Stomach (tissue), 8 donors: ENCODE measurements at regions not wholly inside any gene's neighbourhood (a gene's known extent, or its start where the extent isn't known, plus 50 kb on each side); places are given as distances from the start of the nearest gene placed in this dataset.

Source experiments
- DNase-seq, 2 donors: peaks; one replicate each; pipeline versions ENCODE4 v3.0.0 to v3.0.0-alpha.2; 2013 to 2019
- H3K27ac ChIP-seq, 5 donors: fragments of 200-600 bp in 4 of 5; sonication (generic) in 4 of 5; one replicate each; pipeline ENCODE4 v1.5.1; 2013 to 2019; ENCODE audit warnings: mild to moderate bottlenecking in 1 of 5, moderate library complexity in 1 of 5
- H3K27me3 ChIP-seq, 3 donors: fragments of 200-600 bp; sonication (generic); one replicate each; pipeline ENCODE4 v1.5.1; 2017 to 2019; ENCODE audit warnings: mixed run types in 1 of 3
- H3K36me3 ChIP-seq, 4 donors: fragments of 200-600 bp; sonication (generic); 1 replicate in 3 of 4; 2 replicates in 1 of 4; pipeline ENCODE4 v1.5.1; 2016 to 2019
- H3K4me1 ChIP-seq, 4 donors: fragments of 200-600 bp; sonication (generic); one replicate each; pipeline ENCODE4 v1.5.1; 2016 to 2019
- H3K4me3 ChIP-seq, 4 donors: fragments of 200-600 bp; sonication (generic) in 3 of 4; one replicate each; pipeline ENCODE4 v1.5.1; 2016 to 2019; ENCODE audit warnings: mild to moderate bottlenecking in 1 of 4
- H3K9me3 ChIP-seq, 4 donors: fragments of 200-600 bp; sonication (generic); one replicate each; pipeline ENCODE4 v1.5.1; 2016 to 2019
- CTCF ChIP-seq, 7 experiments: fragments of 450-650 bp in 4 of 7; fragments of 200-600 bp in 3 of 7; sonication (generic) in 3 of 7; IDR thresholded peaks; one replicate each; pipeline ENCODE4 v1.5.1; 2016 to 2019; ENCODE audit warnings: antibody characterized with exemption in 7 of 7, control low read depth in 2 of 7, mild to moderate bottlenecking in 1 of 7
- EP300 ChIP-seq: sonication (generic); formaldehyde crosslinking; IDR thresholded peaks from one replicate; pipeline ENCODE4 v1.6.1; 2017; ENCODE audit warnings: antibody characterized with exemption
- POLR2A ChIP-seq, 4 donors: fragments of 450-650 bp; IDR thresholded peaks; one replicate each; pipeline ENCODE4 v1.6.1; 2016; ENCODE audit warnings: antibody characterized with exemption in 4 of 4, control low read depth in 2 of 4, mild to moderate bottlenecking in 1 of 4, moderate library complexity in 1 of 4
- POLR2AphosphoS5 ChIP-seq, 3 donors: sonication (generic); formaldehyde crosslinking; IDR thresholded peaks; one replicate each; pipeline ENCODE4 v1.6.1; 2016; ENCODE audit warnings: antibody characterized with exemption in 3 of 3
- WGBS, 5 donors: extraction: QIAGEN DNeasy Blood & Tissue Kit in 3 of 5; methylation state at CpG; one replicate each; pipeline versions ENCODE4 v1.1.5 to v1.1.7; 2013 to 2018; 5-methylcytosine and 5-hydroxymethylcytosine counted together
- intact Hi-C: fragments of 100-400 bp; cut with DNase I; formaldehyde crosslinking; loops from one replicate; pipeline ENCODE4 v1.15.1; 2023; ENCODE audit warnings: low total_unique reads
- donor health status: healthy with polysubstance abuse.
- donor health status: Bipolar disorder and iron deficiency.
- donor health status: healthy.

DNA sequence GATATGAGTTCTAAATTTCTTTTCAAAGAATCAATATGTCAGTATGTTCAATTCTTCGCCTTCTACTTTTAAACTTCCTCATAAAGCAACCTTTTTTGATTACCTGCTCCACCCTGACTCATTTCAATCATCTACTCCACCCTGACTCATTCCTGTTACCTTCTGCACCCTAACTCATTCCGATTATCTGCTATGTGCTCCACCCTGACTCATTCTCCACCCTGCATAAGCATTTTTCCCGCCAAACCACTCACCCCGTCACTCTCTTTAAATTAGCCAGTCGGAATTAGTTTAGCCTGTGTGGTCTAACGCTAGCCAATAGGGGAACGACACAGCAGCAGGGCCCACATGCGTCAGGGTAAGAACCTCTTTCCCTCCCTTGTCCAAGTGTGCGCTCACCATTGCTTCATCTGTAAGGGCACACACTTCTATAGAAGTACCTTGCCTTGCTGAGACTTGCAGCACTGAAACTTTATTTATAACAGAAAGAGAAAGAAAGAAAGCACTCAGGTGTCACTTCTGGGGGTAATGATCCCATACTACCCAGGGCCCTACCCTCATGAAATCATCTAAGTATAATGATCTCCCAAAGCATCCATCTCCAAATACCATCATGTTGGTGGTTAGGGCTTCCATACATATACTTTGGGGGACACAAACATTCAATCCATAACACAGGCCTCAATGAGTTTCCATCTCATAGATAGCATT, 875.2 kb downstream of the RAPGEF2 start:
- TF ChIP-seq EP300, result no peak
- no peak for TF ChIP-seq POLR2AphosphoS5 (IDR thresholded peaks at IDR 0.05)
- TF ChIP-seq CTCF (IDR thresholded peaks at IDR 0.05), result no peak
- TF ChIP-seq POLR2A (IDR thresholded peaks at IDR 0.05), result no peak
- Histone ChIP-seq H3K27ac (no peak overlapping the region), H3K4me1 (no peaks in the 10 kb centered on the region), H3K9me3 (peaks cover 0 to 5% (median under 1%) of the 10 kb centered on the region in 4 donors), H3K27me3 (no peaks in the 10 kb centered on the region), H3K36me3 (no peaks in the 10 kb centered on the region), H3K4me3 (no peak overlapping the region)
- 86 to 91% (median 90%) methylated on average over 9 of the region's 9 CpGs for WGBS, 5 donors
- no peak for DNase-seq
- intact Hi-C loops, result no loop called here

DNA sequence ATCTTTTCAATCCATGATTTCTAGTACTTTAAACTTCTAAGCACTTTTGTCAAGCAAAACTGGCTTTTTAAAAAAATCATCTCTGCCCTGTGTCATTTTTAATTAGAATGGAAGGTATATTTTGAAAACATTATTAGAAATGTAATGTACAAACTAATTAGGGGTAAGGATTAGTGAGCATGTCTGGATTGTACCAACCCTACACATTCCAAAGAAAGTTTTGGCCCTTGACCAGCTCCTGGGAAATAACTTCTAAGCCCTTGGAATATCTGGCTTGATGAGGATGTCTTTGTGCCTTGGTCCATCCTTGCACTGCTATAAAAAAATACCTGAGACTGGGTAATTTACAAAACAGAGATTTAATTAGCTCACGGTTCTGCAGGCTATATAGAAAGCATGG, 876.5 kb downstream of the RAPGEF2 start:
- Histone ChIP-seq H3K27me3 (no peaks in the 10 kb centered on the region), H3K4me3 (no peak overlapping the region), H3K4me1 (no peaks in the 10 kb centered on the region), H3K36me3 (no peaks in the 10 kb centered on the region), H3K9me3 (no peaks in the 10 kb centered on the region), H3K27ac (no peak overlapping the region)
- TF ChIP-seq EP300 (no peak), POLR2A (IDR thresholded peaks at IDR 0.05) (no peak), CTCF (IDR thresholded peaks at IDR 0.05) (no peak), POLR2AphosphoS5 (IDR thresholded peaks at IDR 0.05) (no peak)
- intact Hi-C loops, result no loop called here
- 82 to 95% (median 92%) methylated on average over 1 of the region's 1 CpG for WGBS, 5 donors
- DNase-seq, result no peak

GRCh38 chr4:159979953-159980352, 877.1 kb downstream of the RAPGEF2 start:
- intact Hi-C loops, result no loop called here
- DNase-seq, result no peak
- Histone ChIP-seq H3K9me3 (no peaks in the 10 kb centered on the region), H3K4me1 (no peaks in the 10 kb centered on the region), H3K36me3 (no peaks in the 10 kb centered on the region), H3K27me3 (no peaks in the 10 kb centered on the region), H3K4me3 (no peak overlapping the region), H3K27ac (no peak overlapping the region)
- TF ChIP-seq POLR2AphosphoS5 (IDR thresholded peaks at IDR 0.05), result no peak
- TF ChIP-seq POLR2A (IDR thresholded peaks at IDR 0.05), result no peak
- no peak for TF ChIP-seq CTCF (IDR thresholded peaks at IDR 0.05)
- no peak for TF ChIP-seq EP300
- WGBS, 5 donors, result 68 to 82% (median 75%) methylated on average over 1 of the region's 1 CpG

DNA sequence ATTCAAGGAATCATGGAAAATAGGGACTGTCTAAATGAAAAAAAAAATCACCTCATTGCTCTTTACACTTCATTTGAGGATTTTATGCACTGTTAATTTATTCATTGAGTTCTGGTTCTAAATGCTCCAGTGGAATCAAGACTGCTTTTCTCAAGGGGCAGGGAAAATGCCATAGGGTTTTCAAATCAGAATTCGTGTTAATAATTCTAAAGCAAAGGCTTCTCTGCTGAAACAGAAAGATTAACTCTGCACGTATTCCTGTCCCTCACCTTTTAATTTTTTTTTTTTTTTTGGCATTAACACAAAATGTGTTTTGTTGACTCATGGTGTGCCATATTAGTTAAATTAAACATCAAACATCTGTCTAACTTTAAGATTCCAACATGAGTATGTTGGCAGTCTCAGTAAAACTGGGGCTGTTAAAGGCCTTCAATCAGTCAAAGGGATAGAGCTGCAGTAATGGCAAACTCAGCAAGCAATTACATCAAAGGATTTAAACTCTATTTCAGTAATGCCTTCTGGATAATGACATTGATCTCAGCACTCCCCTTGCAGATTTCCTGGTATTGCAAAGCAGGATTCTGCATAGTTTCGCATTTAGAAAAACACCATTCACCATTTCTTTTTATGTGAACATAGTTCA, 878.1 kb downstream of the RAPGEF2 start:
- H3K36me3 ChIP-seq, result no peaks in the 10 kb centered on the region
- TF ChIP-seq CTCF (IDR thresholded peaks at IDR 0.05) (no peak), POLR2A (IDR thresholded peaks at IDR 0.05) (no peak), POLR2AphosphoS5 (IDR thresholded peaks at IDR 0.05) (no peak), EP300 (no peak)
- intact Hi-C loops, result no loop called here
- no peak for DNase-seq
- no peaks in the 10 kb centered on the region for H3K4me1 ChIP-seq
- 55 to 66% (median 63%) methylated on average over 3 of the region's 3 CpGs for WGBS, 5 donors
- H3K4me3 ChIP-seq, result no peak overlapping the region
- H3K9me3 ChIP-seq, result no peaks in the 10 kb centered on the region
- H3K27me3 ChIP-seq, result no peaks in the 10 kb centered on the region
- no peak overlapping the region for H3K27ac ChIP-seq
